Fibroblast of villous mesenchyme (primary cell): ENCODE measurements at regions not wholly inside any gene's neighbourhood (a gene's known extent, or its start where the extent isn't known, plus 50 kb on each side); places are given as distances from the start of the nearest gene placed in this dataset.

Source experiments
- DNase-seq: peaks from one replicate; pipeline ENCODE4 v3.0.0-alpha.2; 2010; ENCODE audit warnings: low read depth
- H3K4me3 ChIP-seq: 2 replicates; pipeline ENCODE4 v1.5.1; 2011; ENCODE audit warnings: low read depth, mild to moderate bottlenecking, low read length
- TF ChIP-seq, protein P1 (sequence below): IDR thresholded peaks from 2 replicates; pipeline ENCODE4 v1.5.1; 2012; ENCODE audit warnings: low read depth, mild to moderate bottlenecking, low read length; ENCODE audit not compliant: insufficient read depth

DNA sequence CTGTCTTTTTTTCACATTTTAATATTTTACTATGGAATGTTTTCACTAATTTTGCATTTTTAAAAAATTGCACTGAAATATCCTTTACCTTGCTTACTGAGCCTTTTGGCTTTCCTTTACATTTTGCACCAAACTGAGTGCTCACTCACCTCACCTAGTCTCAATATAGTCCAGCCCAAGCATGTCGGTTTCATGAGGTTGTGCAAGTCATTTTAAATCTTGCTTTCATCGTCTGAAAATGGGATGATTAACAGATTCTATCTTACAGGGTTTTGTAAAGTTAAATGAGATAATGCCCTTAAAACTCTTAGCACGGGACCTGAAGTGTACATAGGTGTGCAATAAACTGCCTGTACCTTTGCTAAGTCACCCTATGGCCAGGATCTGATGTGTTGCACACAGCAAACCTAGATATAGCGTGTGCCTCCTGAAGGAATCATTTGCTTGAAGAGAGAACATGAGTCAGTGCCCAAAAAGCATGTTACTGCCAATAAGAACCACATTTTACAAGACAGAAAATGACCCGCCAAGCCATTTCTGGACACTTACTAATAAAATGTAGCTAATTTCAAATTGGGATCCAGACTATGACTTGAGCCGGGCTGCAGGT, 199.8 kb downstream of the JCAD start:
- no peak overlapping the region for H3K4me3 ChIP-seq
- TF ChIP-seq, protein P1, sequence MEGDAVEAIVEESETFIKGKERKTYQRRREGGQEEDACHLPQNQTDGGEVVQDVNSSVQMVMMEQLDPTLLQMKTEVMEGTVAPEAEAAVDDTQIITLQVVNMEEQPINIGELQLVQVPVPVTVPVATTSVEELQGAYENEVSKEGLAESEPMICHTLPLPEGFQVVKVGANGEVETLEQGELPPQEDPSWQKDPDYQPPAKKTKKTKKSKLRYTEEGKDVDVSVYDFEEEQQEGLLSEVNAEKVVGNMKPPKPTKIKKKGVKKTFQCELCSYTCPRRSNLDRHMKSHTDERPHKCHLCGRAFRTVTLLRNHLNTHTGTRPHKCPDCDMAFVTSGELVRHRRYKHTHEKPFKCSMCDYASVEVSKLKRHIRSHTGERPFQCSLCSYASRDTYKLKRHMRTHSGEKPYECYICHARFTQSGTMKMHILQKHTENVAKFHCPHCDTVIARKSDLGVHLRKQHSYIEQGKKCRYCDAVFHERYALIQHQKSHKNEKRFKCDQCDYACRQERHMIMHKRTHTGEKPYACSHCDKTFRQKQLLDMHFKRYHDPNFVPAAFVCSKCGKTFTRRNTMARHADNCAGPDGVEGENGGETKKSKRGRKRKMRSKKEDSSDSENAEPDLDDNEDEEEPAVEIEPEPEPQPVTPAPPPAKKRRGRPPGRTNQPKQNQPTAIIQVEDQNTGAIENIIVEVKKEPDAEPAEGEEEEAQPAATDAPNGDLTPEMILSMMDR = no peak
- DNase-seq = no peak

DNA sequence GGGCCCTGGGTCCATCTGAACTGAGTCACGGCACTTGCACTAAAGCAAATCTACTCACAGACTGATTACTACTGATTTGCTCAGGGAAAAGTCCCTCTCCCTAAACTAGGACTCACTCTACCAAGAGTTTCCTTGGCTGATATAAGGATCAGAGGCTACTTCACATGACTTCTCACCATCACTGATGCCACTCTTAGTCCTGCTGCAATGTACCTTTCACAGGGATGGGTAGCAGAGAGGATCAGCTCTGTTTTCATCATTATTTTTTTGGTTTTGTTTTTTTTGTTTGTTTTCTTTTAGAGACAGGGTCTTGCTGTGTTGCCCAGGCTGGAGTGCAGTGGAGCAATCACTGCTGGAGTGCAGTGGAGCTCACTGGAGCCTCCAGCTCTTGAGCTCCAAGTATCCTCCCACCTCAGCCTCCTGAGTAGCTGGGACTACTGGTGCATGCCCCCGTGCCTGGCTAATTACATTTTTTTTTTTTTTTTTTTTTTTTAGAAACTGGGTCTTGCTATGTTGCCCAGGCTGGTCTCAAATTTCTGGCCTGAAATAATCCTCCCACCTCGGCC, 200.6 kb downstream of the JCAD start:
- TF ChIP-seq, protein P1 = no peak
- H3K4me3 ChIP-seq = no peak overlapping the region
- DNase-seq = no peak

GRCh38 chr10:29857843-29858701, 201.3 kb downstream of the JCAD start:
- TF ChIP-seq, protein P1 = peak; percentile 78
- H3K4me3 ChIP-seq = no peak overlapping the region
- peak; percentile 79 for DNase-seq

DNA sequence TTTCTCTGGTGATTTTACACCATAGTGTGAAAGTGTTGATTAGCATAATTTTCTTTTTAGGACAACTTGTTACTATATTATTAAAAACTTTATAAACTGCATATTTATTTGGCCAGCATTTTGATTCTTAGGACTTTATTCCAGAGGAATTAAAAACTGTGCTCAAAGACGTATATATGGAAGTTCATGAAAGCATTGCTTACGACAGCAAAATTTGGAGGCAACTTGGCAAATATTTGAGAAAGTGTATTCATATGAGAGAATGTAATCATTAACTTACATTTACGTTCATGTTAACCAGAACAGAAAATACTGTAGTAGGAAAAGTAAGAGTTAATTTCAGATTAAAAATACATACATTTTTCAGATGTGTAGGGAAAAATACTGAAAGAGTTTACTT, 203.1 kb downstream of the JCAD start:
- H3K4me3 ChIP-seq = no peak overlapping the region
- no peak for DNase-seq
- TF ChIP-seq, protein P1 = no peak

DNA sequence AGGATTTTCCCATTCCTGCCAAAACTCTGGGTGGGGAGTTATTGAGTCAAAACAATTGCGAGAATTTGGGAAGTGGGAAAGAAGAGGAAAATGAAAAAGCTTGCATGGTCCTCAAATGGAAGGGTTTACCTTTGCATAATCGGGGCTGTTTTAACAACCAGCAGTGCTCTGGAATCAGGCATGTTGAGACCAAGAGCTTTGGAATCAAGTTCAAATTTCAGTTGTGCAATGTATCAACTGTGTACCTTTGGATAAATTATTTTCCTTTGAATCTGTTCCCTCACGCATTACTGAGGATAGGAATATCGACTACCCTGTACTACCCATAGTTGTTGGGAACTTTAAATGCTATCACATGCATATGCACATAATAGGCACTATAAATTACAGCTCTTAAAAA, 205.5 kb downstream of the JCAD start:
- no peak for DNase-seq
- TF ChIP-seq, protein P1 = no peak
- H3K4me3 ChIP-seq = no peak overlapping the region

DNA sequence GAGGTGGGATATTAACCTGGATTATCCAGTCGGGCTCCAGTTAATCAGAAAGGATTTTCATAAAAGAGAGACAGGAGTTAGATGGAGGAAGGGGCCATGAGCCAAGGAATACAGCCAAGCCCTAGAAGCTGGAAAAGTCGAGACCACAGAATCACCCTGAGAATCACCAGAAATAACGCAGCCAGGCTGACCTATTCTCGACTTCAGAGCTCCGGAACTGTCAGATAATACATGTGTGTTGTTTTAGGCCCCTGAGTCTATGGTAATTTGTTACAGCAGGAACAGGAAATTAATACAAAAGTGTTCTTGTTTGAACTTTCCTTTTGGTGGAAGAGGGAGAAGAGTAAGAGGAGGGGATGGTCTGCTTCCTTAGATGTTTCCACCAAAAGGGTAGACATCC, 208.1 kb downstream of the JCAD start:
- DNase-seq = no peak
- H3K4me3 ChIP-seq = no peak overlapping the region
- TF ChIP-seq, protein P1 = no peak
